Hepatocyte (in vitro differentiated cells): ENCODE measurements at regions not wholly inside any gene's neighbourhood (a gene's known extent, or its start where the extent isn't known, plus 50 kb on each side); places are given as distances from the start of the nearest gene placed in this dataset.

ENCODE experiments used
- DNase-seq: peaks from one replicate; pipeline ENCODE4 v3.0.0-alpha.2; 2016; ENCODE audit warnings: low spot score
- H2AFZ ChIP-seq: fragments of 200-600 bp; sonication (generic); 2 replicates; pipeline ENCODE4 v1.6.0; 2016; ENCODE audit warnings: antibody characterized with exemption, mild to moderate bottlenecking
- H3K27ac ChIP-seq: fragments of 200-600 bp; sonication (generic); 2 replicates; pipeline ENCODE4 v1.5.1; 2016; ENCODE audit warnings: mild to moderate bottlenecking
- H3K27me3 ChIP-seq: fragments of 200-600 bp; sonication (generic); 2 replicates; pipeline ENCODE4 v1.6.1; 2016
- H3K36me3 ChIP-seq: fragments of 200-600 bp; sonication (generic); replicated peaks from 2 replicates; pipeline ENCODE4 v1.5.1; 2016; ENCODE audit warnings: low read depth; ENCODE audit not compliant: insufficient read depth
- H3K4me1 ChIP-seq: fragments of 200-600 bp; sonication (generic); 2 replicates; pipeline ENCODE4 v1.5.1; 2016; ENCODE audit warnings: mild to moderate bottlenecking, moderate library complexity; ENCODE audit not compliant: insufficient read depth
- H3K4me2 ChIP-seq: fragments of 200-600 bp; sonication (generic); 2 replicates; pipeline ENCODE4 v1.6.0; 2016
- H3K4me3 ChIP-seq: fragments of 200-600 bp; sonication (generic); 2 replicates; pipeline ENCODE4 v1.5.1; 2016; ENCODE audit warnings: mild to moderate bottlenecking
- H3K79me2 ChIP-seq: fragments of 200-600 bp; sonication (generic); 2 replicates; pipeline ENCODE4 v1.6.0; 2017; ENCODE audit warnings: mild to moderate bottlenecking
- H3K9me2 ChIP-seq: fragments of 200-600 bp; sonication (generic); replicated peaks from 2 replicates; pipeline ENCODE4 v1.6.0; 2017; ENCODE audit warnings: mild to moderate bottlenecking; ENCODE audit not compliant: insufficient read depth
- H3K9me3 ChIP-seq: fragments of 200-600 bp; sonication (generic); 2 replicates; pipeline ENCODE4 v1.5.1; 2016; ENCODE audit warnings: low read depth, mild to moderate bottlenecking
- H4K20me1 ChIP-seq: fragments of 200-600 bp; sonication (generic); 2 replicates; pipeline ENCODE4 v1.6.0; 2016; ENCODE audit warnings: mild to moderate bottlenecking; ENCODE audit not compliant: insufficient read depth, poor library complexity, severe bottlenecking
- EZH2 ChIP-seq: fragments of 200-600 bp; sonication (generic); IDR thresholded peaks from 2 replicates; pipeline ENCODE4 v1.6.1; 2016; ENCODE audit warnings: antibody characterized with exemption, mild to moderate bottlenecking, borderline replicate concordance
- EZH2phosphoT487 ChIP-seq: fragments of 200-600 bp; sonication (generic); IDR thresholded peaks from one replicate; pipeline ENCODE4 v1.6.1; 2018; ENCODE audit warnings: antibody characterized with exemption, mild to moderate bottlenecking, low read depth, moderate library complexity; ENCODE audit not compliant: unreplicated experiment, severe bottlenecking
- WGBS: methylation state at CpG from one replicate; pipeline ENCODE4 v1.1.6; 2016; ENCODE audit warnings: low lambda C conversion rate; ENCODE audit errors: missing lambda C conversion rate; 5-methylcytosine and 5-hydroxymethylcytosine counted together
- TF ChIP-seq, protein P1 (sequence below): fragments of 200-600 bp; sonication (generic); IDR thresholded peaks from 2 replicates; pipeline ENCODE4 v1.5.1; 2016; ENCODE audit warnings: antibody characterized with exemption, mild to moderate bottlenecking; ENCODE audit not compliant: poor library complexity

DNA sequence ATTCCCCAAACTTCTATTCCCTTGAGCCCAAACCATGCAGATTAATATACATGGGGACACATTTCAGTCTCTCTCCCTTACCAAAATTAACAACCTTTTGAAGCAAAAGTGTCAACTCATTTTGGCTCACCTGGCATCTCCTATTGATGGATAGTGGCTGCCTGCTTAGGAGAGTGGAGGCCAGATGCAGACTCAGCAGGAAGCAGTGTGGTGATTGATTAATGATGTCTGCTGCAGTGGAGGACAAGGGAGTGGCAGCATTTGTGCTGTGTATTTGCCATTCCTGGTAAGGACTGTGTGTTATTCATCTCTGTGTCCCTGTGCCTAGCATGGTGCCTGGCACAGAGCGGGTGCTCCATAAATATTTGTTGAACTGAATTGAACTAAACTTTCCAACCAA lies 590.1 kb downstream of the RAB28 start:
- Histone ChIP-seq H3K79me2 (no peaks in the 10 kb centered on the region), H3K27me3 (no peaks in the 10 kb centered on the region), H3K36me3 (no peaks in the 10 kb centered on the region), H3K4me3 (no peak overlapping the region), H3K27ac (no peak overlapping the region), H4K20me1 (no peaks in the 10 kb centered on the region), H3K4me2 (no peak overlapping the region), H3K4me1 (no peaks in the 10 kb centered on the region), H2AFZ (no peak overlapping the region), H3K9me3 (no peaks in the 10 kb centered on the region), H3K9me2 (no peaks in the 10 kb centered on the region)
- no peak for DNase-seq
- 100% methylated on average over 1 of the region's 1 CpG for WGBS
- TF ChIP-seq EZH2phosphoT487 (no peak), EZH2 (no peak)
- TF ChIP-seq, protein P1, sequence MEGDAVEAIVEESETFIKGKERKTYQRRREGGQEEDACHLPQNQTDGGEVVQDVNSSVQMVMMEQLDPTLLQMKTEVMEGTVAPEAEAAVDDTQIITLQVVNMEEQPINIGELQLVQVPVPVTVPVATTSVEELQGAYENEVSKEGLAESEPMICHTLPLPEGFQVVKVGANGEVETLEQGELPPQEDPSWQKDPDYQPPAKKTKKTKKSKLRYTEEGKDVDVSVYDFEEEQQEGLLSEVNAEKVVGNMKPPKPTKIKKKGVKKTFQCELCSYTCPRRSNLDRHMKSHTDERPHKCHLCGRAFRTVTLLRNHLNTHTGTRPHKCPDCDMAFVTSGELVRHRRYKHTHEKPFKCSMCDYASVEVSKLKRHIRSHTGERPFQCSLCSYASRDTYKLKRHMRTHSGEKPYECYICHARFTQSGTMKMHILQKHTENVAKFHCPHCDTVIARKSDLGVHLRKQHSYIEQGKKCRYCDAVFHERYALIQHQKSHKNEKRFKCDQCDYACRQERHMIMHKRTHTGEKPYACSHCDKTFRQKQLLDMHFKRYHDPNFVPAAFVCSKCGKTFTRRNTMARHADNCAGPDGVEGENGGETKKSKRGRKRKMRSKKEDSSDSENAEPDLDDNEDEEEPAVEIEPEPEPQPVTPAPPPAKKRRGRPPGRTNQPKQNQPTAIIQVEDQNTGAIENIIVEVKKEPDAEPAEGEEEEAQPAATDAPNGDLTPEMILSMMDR = no peak

DNA sequence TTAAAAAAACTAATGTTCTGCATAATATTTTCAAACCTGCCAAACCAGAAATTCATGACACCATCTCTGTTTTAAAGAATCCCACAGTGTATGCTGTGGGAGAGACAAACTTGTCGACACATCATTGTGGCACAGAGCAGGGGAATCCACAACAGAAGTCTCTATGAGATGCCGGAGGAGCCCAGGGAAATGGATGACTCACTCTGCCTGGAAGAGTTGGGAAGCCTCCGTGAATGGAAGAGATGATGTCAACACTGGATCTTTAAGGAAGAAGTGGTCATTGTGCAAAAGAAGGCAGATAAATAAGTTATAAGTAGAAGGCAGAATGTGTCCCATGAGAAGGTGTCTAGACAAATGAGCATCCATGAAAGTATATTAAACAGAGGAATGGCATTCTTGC lies 595.1 kb downstream of the RAB28 start:
- H3K36me3 ChIP-seq = no peaks in the 10 kb centered on the region
- H3K9me3 ChIP-seq = no peaks in the 10 kb centered on the region
- peak; percentile 25 for DNase-seq
- 51% methylated on average over 3 of the region's 3 CpGs for WGBS
- no peak overlapping the region for H3K4me3 ChIP-seq
- no peak overlapping the region for H3K27ac ChIP-seq
- TF ChIP-seq EZH2phosphoT487 (no peak), EZH2 (no peak)
- TF ChIP-seq, protein P1 = no peak
- H3K4me1 ChIP-seq = no peaks in the 10 kb centered on the region
- no peak overlapping the region for H2AFZ ChIP-seq
- no peaks in the 10 kb centered on the region for H3K27me3 ChIP-seq
- H3K4me2 ChIP-seq = no peak overlapping the region
- H3K79me2 ChIP-seq = no peaks in the 10 kb centered on the region
- no peaks in the 10 kb centered on the region for H3K9me2 ChIP-seq
- H4K20me1 ChIP-seq = no peaks in the 10 kb centered on the region

DNA sequence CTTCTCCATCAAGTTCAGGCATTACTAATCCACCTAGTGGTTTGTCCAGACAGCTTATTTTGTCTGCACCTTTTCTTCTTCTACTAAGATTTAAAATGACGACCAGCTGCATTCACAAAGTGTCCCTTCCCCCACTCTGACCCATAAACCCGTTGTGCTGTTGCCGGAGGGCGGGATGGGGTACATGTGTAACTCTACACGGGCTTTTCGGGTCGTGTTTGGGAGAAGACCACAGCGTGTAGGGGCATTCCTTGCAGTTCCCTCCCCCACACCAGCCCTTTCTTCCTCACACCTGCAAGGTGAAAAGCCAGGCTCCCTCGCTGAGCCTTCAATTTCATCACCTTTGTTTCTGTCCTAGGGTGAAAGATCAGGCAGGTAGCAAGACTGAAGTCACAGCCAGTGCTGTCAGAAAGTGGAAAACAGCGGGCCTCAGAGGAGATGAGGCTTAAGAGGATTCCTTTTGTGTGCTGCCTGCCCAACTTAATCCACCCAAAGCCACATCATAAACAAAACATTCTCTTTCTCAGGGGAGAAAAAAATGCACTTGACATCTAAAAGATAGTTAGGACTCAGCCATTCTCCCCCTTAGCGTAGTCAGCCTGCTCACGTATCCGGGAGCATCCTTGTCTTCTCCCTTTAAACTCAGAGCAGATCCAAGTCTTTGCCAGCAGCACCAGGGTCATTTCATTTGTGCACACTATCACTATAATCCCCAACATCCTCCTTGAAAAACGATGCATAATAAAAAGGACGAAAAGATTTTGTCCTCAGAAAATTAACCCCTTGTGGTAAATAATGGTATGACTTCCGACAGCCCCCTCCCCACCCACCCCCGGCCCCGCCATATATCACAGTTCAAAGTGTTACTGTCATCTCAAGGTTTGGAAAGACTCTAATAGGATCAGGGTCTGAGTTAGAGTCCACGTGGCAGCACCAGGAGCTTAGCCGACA lies 599.0 kb downstream of the RAB28 start:
- no peaks in the 10 kb centered on the region for H3K9me2 ChIP-seq
- no peak for TF ChIP-seq EZH2
- no peak for TF ChIP-seq EZH2phosphoT487
- TF ChIP-seq, protein P1 = no peak
- DNase-seq = no peak
- WGBS = 47% methylated on average over 20 of the region's 20 CpGs
- no peak overlapping the region for H3K4me2 ChIP-seq
- H3K36me3 ChIP-seq = no peaks in the 10 kb centered on the region
- no peaks in the 10 kb centered on the region for H3K9me3 ChIP-seq
- H4K20me1 ChIP-seq = no peaks in the 10 kb centered on the region
- H3K27me3 ChIP-seq = no peaks in the 10 kb centered on the region
- no peaks in the 10 kb centered on the region for H3K79me2 ChIP-seq
- H3K27ac ChIP-seq = no peak overlapping the region
- H2AFZ ChIP-seq = no peak overlapping the region
- no peak overlapping the region for H3K4me3 ChIP-seq
- no peaks in the 10 kb centered on the region for H3K4me1 ChIP-seq
